Fibroblast of peridontal ligament (primary cell): ENCODE measurements at regions not wholly inside any gene's neighbourhood (a gene's known extent, or its start where the extent isn't known, plus 50 kb on each side); places are given as distances from the start of the nearest gene placed in this dataset.
A peak's percentile ranks its signal among the peaks of the same experiment; 100 is the strongest.
"Not testable (repeated sequence)": the region's sequence is repeated elsewhere in the genome, so short reads cannot be mapped to it uniquely, and the experiment has no call there.

ENCODE experiments used
- DNase-seq: peaks from one replicate; pipeline ENCODE4 v3.0.0-alpha.2; 2010; ENCODE audit errors: extremely low read depth

DNA sequence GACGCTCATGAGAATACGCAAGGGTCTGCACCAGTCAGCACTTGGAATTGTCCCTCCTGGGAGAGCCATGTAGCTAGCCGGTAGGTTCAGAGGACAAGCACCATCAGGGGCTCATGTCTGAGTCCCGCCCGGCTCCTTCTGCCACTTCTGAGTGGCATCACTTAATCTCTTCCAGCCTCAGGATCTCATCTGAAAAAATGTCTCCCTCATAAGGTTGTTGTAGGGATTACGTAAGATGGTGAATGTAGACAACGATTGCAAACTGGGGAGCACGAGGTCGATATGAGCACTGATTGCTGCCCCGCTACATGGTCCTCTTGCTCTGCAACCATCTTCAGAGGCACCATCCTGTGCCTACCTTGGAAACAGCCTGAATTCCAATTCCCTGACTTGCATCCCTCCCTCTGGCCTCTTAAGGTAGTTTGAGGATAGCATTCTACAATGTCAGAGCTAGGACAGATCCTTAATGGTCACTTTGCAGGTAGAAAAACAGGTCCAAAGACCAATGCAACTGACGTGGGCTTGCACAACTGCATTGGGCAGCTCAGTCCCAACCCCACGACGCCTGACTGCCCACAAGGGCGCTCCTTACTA, 115.8 kb upstream of the TMEM45B start:
- DNase-seq = no peak

DNA sequence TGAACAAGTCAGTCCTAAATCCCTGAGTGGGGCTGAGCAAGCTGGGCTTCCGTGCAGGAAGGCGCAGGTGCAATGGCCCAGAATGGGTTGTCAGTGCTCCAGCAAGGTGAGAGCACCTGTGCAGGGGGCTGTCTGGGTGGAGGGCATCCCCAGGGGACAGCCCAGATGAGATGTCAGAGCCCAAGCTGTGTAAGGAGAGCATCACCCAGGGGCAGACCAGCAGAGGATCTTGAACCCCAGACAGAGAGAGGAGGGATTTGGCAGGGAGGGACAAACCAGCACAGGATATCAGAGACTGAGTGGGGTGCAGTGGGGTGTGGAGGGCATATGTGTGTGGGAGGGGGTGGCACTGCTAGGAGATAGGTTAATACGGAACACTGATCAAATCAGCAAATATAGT, 114.9 kb upstream of the TMEM45B start:
- DNase-seq = no peak

DNA sequence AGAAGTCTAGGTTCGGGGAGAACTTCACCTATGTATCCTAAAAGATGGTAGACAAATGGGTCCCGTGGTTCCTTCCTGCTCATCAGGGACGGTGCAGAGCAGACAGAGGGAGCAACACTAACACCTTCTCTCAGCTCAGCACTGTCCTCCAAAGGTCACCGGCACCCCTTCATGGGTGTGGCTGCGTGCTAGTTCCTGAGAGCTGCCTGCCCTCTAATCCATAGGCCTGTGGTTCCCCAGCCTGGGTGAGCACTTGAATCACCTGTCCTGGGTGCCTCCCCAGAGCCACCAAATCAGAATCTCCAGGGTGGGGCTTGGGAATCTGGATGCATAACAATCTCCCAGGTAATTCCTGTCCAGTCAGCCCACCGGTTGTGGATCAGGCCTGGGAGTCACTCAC, 113.9 kb upstream of the TMEM45B start:
- no peak for DNase-seq

DNA sequence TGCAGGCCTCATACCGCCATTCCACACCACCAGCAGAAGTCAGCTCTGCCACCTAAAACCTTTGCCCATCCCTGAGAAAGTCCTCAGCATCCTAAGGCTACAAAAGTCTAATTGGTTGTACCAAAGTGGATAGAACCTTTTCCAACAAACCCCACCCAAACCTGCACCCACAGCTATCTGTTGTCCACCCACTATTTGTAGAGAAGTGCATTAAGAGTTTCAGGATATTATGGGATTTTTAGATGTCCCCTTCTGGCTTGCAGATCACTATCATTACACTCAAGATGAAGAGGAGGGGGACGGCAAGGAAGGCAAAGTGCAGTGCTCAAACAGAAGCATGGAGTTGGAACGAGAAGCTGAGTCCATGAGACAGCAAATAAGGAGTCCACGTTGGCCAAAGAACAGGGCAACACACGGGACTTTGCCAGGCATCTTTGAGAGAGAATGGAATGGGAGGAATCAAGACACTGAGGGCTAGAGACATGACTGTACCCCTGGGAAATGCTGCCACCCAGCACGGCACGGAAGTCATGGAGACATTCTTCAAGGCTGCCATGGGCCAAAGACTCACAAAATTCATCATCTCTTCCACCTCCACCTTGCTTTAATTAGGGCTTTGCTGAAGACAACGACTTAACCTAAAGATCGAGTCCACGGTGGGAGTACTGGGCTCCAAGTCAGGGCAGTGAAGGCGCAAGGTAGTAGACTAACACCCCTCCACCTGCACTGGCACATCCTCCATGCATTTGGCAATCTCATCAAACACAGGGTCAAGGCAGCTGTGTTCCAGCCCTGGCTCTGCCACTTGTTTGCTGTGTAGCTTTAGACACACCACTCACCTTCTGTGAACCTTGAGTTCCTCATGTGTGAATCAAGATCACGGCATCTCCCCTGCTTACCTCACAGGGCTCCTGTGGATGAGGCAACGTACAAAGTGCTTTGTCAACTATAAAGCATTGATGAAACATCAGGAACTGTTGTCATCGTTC, 112.9 kb upstream of the TMEM45B start:
- no peak for DNase-seq

DNA sequence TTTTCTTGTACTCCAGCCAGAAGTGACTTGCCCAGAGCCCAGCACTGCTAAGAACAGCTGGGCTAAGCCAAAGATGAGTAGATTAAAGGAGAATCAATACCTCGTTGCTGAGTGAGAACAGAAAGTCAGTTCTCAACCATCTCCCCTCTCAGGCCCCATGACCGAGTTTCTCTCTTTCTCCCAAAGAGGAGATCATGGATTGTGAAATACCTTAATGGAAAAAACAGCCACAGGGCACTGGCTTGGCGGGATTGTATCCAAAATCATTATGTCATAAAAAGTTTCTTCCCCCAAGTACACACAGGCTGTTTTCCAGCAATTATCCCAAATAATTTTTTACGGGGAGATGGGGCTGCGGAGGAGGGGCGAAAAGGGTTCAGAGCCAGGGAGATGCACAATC, 111.8 kb upstream of the TMEM45B start:
- peak; percentile 2 for DNase-seq

DNA sequence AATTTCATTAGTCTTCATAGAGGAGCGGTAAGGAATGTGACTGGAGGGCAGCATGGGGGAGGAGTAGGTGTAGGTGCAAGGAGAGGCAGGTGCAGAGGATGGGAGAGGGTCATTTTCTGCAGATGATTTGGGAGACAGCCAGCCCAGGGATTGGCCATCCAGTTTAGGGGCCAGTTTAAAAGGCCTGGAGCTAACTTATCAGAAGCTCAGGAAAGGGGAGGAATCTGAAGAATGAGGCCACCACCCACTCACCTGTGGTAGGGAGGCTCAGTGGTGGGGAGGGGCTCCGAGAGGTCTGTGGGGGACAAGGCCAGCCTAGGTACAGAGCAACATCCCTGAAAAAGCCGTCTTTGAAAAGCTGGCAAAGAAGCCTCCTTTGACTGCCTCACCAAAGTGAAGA, 110.8 kb upstream of the TMEM45B start:
- DNase-seq = no peak

DNA sequence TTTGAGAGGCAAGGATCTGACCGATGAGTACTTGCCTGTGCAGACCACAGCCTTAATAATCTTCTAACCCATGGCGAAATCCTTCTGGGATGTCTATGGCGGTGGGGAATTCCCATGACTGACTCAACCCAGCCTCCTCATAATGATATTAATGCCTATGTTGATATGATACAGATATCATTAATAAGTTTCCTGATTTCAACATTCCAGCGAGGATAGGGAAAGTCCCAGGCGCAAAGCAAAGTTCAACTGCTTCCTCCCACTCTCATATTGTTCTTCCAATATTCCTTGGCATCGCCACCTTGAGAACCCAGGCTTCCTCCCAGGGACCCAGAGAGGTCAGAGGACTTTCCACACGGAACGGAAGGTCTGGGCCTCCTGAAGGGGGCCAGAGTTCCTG, 110.3 kb upstream of the TMEM45B start:
- no peak for DNase-seq

DNA sequence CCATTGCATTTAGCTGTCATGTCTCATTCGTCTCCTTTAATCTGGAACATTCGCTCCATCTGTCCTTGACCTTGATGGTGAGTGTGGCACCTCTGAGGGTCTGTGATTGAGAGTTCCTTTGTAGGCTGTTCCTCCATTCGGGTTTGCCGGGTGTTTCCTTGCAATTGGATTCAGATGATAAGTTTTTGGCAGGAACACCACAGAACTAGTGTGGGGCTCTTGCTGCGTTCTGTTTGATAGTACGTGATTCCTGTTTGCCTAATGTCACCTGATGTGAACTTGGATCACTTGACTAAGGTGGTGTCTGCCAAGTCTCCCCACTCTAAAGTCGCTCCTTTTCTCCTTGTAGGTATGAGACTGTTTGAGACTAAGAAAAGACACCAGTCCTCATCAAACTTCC, 109.7 kb upstream of the TMEM45B start:
- DNase-seq = no peak

DNA sequence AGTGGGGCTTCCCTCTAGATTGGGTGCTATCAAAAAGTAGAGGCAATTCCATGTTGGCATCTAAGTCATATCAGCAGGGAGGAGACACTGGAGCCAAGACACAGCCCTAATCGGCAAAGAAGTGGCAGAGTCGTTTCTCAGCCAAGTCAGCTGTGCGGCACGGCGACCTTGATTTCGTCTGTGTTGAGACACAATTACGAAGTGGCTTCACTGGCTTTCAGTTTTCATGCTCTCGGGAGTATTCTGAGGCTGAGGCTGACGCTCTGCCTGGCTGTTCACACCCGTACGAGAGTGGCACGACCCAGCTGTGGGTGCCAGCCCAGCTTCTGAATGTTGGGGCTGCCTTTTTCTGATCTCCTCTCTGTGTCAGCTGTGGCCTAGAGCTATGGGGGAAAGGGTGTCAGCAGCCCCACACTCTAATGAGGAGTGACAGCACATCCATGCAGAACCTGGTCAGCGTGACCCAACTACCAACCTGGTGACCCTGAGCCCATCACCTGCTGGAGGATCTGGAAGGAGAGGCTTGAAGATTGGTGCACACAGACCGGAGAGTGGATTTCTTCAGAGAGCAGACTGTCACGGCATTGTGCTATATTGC, 105.7 kb upstream of the TMEM45B start:
- no peak for DNase-seq

DNA sequence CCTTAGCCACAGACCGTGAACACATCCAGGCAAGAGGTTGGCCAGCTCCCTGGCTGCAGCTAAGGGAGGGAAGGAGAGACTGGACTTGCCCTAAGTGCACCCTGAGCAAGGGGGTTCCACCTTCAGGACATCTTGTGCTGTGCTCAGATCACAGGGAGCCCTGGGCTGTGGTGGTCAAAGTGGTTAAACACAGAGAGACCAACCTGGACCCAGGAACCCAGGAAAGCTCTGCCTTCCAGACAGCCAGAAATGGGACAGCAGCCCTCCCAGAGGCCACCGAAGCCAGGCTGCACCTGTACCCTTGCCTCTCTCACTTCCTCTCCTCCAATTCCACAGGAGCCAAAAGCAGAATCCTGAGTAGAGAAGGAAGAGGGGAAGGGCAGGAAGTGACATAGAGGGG, 105.2 kb upstream of the TMEM45B start:
- no peak for DNase-seq

DNA sequence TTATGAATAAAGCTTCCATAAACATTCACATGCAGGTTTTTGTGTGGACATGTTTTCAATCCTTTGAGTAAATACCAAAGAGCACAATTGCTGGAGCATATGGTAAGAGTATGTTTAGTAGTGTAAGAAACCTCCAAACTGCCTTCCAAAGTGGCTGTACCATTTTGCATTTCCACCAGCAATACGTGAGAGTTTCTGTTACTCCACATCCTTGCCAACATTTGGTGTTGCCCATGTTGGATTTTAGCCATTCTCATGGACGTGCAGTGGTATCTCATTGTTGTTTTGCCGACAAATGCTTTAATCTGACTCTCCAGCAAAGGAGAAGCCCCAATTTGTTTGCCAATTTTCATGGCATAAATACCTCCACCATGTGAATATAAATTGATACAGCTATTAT, 103.9 kb upstream of the TMEM45B start:
- DNase-seq = no peak

DNA sequence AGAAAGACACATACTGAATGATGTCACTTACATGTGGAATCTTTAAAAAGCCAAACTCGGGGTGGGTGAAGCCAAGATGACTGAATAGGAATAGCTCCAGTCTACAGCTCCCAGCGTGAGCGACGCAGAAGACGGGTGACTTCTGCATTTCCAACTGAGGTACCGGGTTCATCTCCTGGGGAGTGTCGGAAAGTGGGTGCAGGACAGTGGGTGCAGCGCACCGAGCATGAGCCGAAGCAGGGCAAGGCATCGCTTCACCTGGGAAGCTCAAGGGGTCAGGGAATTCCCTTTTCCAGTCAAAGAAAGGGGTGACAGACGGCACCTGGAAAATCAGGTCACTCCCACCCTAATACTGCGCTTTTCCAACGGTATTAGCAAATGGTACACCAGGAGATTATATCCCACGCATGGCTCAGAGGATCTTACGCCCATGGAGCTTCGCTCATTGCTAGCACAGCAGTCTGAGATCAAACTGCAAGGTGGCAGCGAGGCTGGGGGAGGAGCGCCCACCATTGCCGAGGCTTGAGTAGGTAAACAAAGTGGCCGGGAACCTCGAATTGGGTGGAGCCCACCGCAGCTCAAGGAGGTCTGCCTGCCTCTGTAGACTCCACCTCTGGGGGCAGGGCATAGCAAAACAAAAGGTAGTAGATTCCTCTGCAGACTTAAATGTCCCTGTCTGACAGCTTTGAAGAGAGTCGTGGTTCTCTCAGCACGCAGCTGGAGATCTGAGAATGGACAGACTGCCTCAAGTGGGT, 103.0 kb upstream of the TMEM45B start:
- not testable (repeated sequence) for DNase-seq

DNA sequence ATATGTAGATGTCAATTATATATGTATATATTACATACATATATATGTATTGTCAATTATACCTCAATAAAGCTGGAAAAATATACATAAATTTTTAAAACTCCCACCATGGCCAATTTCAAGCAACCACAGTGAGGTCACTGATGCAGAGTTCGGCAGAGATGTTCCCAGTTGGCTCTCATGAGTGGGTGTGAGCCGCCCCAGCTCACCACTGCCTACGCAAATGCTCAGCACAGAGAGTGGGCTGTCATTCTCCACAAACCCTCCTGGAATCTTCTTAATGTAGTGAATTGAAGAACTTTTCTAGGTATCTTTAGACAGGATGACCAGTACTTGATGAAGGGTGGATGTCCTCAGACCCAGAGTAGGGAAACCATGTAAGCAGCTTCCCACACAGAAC, 96.6 kb upstream of the TMEM45B start:
- DNase-seq = no peak

DNA sequence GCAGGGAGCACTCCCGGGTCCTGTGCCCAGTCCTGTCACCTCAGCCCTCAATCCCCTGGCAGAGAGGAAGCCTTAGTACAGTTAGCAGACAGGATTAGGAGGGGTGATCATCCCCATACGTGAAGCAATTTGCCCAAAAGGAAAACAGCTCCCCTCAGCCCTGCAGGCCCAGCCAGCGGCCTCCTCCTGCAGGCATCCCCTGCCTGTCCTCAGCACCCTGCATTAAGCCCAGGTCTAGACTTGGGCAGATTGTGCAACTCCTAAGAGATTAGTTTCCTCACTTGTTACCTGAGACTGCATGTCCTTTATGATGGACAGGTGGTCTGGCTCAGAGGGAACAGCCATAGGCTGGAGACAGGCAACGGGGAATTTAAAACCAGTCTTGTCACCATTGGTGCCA, 95.5 kb upstream of the TMEM45B start:
- no peak for DNase-seq

DNA sequence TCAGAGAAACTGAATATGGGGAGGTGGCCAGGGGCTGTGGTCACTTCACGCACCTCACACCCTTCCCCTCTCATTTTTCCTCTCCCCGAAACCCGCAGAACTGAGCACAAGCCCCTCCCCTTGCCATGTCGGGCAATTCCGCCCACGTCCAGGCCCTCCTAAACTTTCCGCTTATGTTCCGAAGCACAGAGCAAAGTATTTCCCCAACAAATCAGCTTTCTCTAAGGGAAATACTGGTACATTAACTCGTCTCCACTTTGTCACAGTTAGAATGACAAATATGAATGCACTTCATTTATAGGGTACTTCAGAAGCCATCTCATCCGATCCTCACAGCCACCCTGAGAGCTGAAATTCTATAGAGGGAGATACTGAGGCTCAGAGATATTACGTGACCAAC, 94.7 kb upstream of the TMEM45B start:
- DNase-seq = no peak

DNA sequence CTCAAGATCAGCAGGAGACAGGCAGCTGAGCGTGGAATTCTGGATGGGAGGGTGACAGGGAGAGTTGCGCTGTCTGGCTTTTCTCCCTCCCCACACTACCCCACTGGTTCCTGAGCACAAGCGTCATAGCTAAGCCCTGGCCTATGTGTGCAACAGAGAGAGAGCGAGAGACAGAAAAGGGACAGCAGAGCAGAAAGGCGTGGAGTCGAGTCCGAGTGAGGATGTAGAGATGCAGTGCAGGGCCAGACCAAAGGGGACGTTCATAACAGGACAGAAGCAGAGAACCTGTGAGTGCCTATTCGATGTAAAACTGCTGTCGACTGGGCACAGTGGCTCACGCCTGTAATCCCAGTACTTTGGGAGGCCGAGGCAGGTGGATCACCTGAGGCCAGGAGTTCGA, 94.0 kb upstream of the TMEM45B start:
- DNase-seq = no peak

DNA sequence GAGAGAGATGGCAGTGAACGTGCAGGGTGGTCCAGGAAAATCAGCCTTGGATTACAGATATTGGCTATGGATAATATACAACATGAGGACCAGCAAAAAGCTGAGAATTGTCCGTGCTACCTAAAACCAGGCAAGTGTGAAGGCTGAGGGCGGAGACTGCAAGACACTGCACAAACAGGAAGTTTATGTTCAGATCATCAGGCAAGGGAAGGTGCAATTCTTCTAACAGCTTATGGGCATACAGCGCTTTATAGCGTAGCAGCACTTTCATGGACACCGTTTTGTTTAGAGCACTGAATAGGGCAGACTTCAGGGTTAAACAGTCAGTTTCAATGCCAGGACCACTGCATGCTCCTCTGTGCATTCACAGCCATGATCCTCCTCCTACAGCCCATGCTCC, 93.1 kb upstream of the TMEM45B start:
- no peak for DNase-seq

DNA sequence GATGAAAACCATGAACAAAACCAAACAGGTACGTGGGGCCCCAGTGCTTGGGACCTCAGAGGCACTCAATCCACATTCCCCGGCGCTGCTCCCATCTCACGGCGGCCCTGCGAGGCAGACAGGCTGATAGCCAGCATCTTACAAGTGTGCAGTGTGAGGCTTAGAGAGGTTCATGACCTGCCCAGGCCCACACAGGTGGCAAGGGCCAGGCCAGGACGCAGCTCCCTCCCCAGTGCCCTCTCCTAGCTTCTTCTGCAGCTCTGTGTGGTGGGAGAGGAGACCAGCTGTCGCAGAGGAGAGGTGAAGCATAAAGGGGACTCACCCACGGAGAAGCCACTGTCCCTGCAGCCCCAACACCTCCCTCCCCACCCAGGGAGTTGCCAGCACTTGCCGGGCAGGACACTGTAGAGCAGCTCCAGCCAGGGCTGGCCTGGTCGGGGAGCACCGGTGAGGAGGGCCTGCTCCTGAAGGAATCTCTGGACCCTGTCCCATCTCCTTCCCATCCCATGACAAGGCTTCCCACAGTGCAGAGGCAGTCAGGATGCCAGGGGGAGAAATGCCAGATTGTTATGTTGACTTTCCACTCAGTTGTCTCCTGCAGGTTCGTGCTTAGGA, 92.4 kb upstream of the TMEM45B start:
- no peak for DNase-seq

DNA sequence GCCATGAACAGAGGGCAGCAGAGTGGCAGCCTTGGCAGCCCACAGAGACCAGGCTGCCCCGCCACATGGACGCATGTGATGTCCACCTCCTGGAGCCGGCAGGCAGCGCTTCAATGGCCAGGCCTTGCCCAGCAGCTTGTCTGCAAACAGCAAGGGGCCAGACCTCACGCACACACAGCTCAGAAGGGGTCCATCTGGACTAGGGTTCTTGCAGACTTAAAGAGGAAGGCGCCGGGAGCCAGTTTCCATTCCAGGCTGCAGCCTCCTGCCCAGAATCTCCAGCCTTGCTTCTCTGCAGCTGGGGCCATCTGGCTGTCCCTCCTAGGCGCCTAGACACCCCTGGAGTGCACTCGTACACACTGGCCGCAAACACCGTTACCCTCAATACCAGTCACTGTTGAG, 91.9 kb upstream of the TMEM45B start:
- DNase-seq = no peak

DNA sequence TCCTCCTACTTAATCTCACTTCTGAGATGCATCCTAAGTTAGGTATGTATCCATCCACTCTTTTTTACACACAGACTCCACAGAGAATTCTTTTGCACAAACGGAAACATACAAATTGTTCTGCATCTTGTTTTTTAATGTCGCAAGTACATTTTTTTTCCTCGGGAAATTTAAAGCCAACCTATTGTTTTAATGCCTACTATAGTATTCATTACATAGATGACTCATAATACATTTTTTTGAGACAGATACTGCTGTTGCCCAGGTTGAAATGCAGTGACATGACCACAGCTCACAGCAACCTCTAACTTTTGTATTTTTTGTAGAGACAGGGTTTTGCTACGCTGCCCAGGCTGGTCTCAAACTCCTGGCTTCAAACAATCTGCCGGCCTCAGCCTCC, 90.8 kb upstream of the TMEM45B start:
- DNase-seq = no peak

DNA sequence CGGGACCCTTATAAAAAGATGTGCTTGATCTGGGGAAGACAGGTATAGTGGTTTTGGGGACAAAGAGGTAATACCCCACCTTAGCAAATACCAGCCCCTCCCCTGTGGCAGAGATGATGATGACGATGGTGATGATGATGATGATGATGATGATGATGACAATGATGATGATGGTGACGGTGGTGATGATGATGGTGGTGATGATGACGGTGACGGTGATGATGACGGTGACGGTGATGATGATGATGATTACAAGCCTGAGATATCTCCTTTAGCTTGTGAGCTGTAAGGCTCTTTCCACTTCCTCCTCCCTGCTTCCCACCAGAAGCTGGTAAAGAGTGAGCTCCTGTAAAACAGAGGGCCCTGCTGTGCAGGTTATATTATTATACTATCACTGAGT, 89.5 kb upstream of the TMEM45B start:
- no peak for DNase-seq

DNA sequence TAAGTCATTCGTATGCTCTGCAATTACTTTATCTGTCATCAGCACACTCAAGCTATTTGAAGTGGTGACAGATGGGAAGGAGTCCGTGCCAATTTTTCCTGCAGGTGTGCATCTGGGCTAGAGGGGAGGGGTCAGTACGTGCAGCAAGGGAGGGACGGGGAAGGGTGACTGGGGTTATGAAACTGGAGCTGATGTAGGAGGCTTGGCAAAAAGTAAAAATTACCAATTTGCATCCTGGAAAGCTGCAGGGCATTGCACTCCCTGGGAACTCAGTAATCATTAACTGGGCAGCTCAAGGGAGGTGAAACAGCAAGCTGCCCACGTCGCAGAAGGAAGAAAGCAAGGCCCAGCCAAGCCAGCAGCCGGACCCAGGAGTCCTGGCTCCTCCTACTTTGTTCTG, 87.1 kb upstream of the TMEM45B start:
- DNase-seq = no peak
